Caco-2 (cell line): ENCODE measurements at regions not wholly inside any gene's neighbourhood (a gene's known extent, or its start where the extent isn't known, plus 50 kb on each side); places are given as distances from the start of the nearest gene placed in this dataset.

Source experiments
- BruUV-seq: library from RNA; stranded (reverse); fragments of 400-500 nt; replicated peaks from 2 replicates; lab custom pipeline; 2021; lab: Mats Ljungman, UMichigan
- CTCF ChIA-PET: fragments of 300-600 bp; sonication (Branson Sonifier 250); formaldehyde crosslinking; loops from one replicate; lab custom pipeline; 2022; ENCODE audit warnings: antibody characterized with exemption; lab: Charles Lee
- POLR2A ChIA-PET: fragments of 300-600 bp; sonication (Branson Sonifier 250); formaldehyde crosslinking; loops from one replicate; lab custom pipeline; 2022; ENCODE audit warnings: antibody characterized with exemption; lab: Charles Lee
- DNase-seq, 2 experiments: peaks; one replicate each; pipeline versions ENCODE4 v3.0.0 to v3.0.0-alpha.2; 2020 to 2022
- H3K27me3 ChIP-seq: replicated peaks from 2 replicates; pipeline ENCODE4 v1.6.0; 2011; ENCODE audit warnings: low read length; ENCODE audit not compliant: control insufficient read depth, insufficient read depth
- H3K36me3 ChIP-seq: 2 replicates; pipeline ENCODE4 v1.5.1; 2011; ENCODE audit warnings: low read length; ENCODE audit not compliant: control insufficient read depth, insufficient read depth
- H3K4me1 ChIP-seq: fragments of 250-450 bp; sonication (Bioruptor Pico); 2 replicates; pipeline ENCODE4 v1.5.1; 2020; ENCODE audit warnings: mild to moderate bottlenecking
- H3K4me3 ChIP-seq: 2 replicates; pipeline ENCODE4 v1.5.1; 2011; ENCODE audit warnings: low read depth, mild to moderate bottlenecking, control low read depth, low read length
- H3K9me3 ChIP-seq: fragments of 250-450 bp; sonication (Bioruptor Pico); 2 replicates; pipeline ENCODE4 v1.5.1; 2020; ENCODE audit warnings: mild to moderate bottlenecking, moderate library complexity
- H3K27ac Mint-ChIP-seq: one replicate; pipeline ENCODE4 v1.8.0; 2022; ENCODE audit warnings: mixed read lengths; ENCODE audit not compliant: unreplicated experiment
- H3K27me3 Mint-ChIP-seq: one replicate; pipeline ENCODE4 v1.8.0; 2022; ENCODE audit warnings: mixed read lengths; ENCODE audit not compliant: insufficient read depth, unreplicated experiment
- H3K36me3 Mint-ChIP-seq: one replicate; pipeline ENCODE4 v1.8.0; 2022; ENCODE audit warnings: mild to moderate bottlenecking, mixed read lengths; ENCODE audit not compliant: insufficient read depth, unreplicated experiment
- H3K4me1 Mint-ChIP-seq: one replicate; pipeline ENCODE4 v1.8.0; 2022; ENCODE audit warnings: low read depth, mixed read lengths; ENCODE audit not compliant: unreplicated experiment
- H3K4me3 Mint-ChIP-seq: one replicate; pipeline ENCODE4 v1.8.0; 2022; ENCODE audit warnings: mild to moderate bottlenecking, moderate library complexity, mixed read lengths; ENCODE audit not compliant: unreplicated experiment
- H3K9me3 Mint-ChIP-seq: one replicate; pipeline ENCODE4 v1.8.0; 2022; ENCODE audit warnings: mixed read lengths; ENCODE audit not compliant: unreplicated experiment
- CTCF ChIP-seq, 2 experiments: fragments of 200-600 bp in 1 of 2; IDR thresholded peaks; 1 replicate in 1 of 2; 2 replicates in 1 of 2; pipeline versions ENCODE4 v1.5.1 to v1.8.0; 2011 to 2022; ENCODE audit warnings: antibody characterized with exemption in 1 of 2, control low read depth in 1 of 2, inconsistent platforms in 1 of 2, low read depth in 1 of 2, low read length in 1 of 2, mild to moderate bottlenecking in 1 of 2, moderate library complexity in 1 of 2; ENCODE audit not compliant: insufficient read depth in 1 of 2, severe bottlenecking in 1 of 2, unreplicated experiment in 1 of 2
- intact Hi-C: fragments of 100-400 bp; cut with micrococcal nuclease; formaldehyde crosslinking; loops from one replicate; pipeline ENCODE4 v1.10.0; 2022; ENCODE audit not compliant: unreplicated experiment

- Histone ChIP-seq H3K4me3 (no peak overlapping the region), H3K27me3 (no peaks in the 10 kb centered on the region), H3K9me3 (no peaks in the 10 kb centered on the region), H3K36me3 (no peaks in the 10 kb centered on the region), H3K4me1 (no peaks in the 10 kb centered on the region)
- DNase-seq: no peak
- Mint-ChIP-seq H3K27ac (no peak overlapping the region), H3K9me3 (no peaks in the 10 kb centered on the region), H3K4me1 (no peaks in the 10 kb centered on the region), H3K36me3 (no peaks in the 10 kb centered on the region), H3K4me3 (no peak overlapping the region), H3K27me3 (no peaks in the 10 kb centered on the region)
- TF ChIP-seq CTCF (IDR thresholded peaks at IDR 0.05; ENCODE audit: insufficient read depth in 1 of 2, low read depth in 1 of 2, low read length in 1 of 2, severe bottlenecking in 1 of 2, unreplicated experiment in 1 of 2): no peak
- BruUV-seq: no TSS peak
- POLR2A ChIA-PET: no interaction called here
- intact Hi-C loops: no loop called here
- CTCF ChIA-PET: no interaction called here
Measured at GRCh38 chr18:65260030-65260429, 490.8 kb upstream of the CDH7 start.

GRCh38 chr18:65259403-65259802, 491.4 kb upstream of the CDH7 start:
- CTCF ChIA-PET: no interaction called here
- no peaks in the 10 kb centered on the region for H3K27me3 Mint-ChIP-seq
- DNase-seq: no peak
- POLR2A ChIA-PET: no interaction called here
- BruUV-seq: no TSS peak
- Histone ChIP-seq H3K9me3 (no peaks in the 10 kb centered on the region), H3K4me3 (no peak overlapping the region), H3K4me1 (no peaks in the 10 kb centered on the region), H3K36me3 (no peaks in the 10 kb centered on the region), H3K27me3 (no peaks in the 10 kb centered on the region)
- no peak for TF ChIP-seq CTCF (IDR thresholded peaks at IDR 0.05; ENCODE audit: insufficient read depth in 1 of 2, low read depth in 1 of 2, low read length in 1 of 2, severe bottlenecking in 1 of 2, unreplicated experiment in 1 of 2)
- intact Hi-C loops: no loop called here
- no peak overlapping the region for H3K4me3 Mint-ChIP-seq
- H3K9me3 Mint-ChIP-seq: no peaks in the 10 kb centered on the region
- H3K27ac Mint-ChIP-seq: no peak overlapping the region
- no peaks in the 10 kb centered on the region for H3K4me1 Mint-ChIP-seq
- no peaks in the 10 kb centered on the region for H3K36me3 Mint-ChIP-seq

GRCh38 chr18:65257149-65257548, 493.7 kb upstream of the CDH7 start:
- no peak for DNase-seq
- ChIA-PET POLR2A (no interaction called here), CTCF (no interaction called here)
- Mint-ChIP-seq H3K4me3 (no peak overlapping the region), H3K9me3 (no peaks in the 10 kb centered on the region), H3K27ac (no peak overlapping the region), H3K4me1 (no peaks in the 10 kb centered on the region), H3K27me3 (no peaks in the 10 kb centered on the region), H3K36me3 (no peaks in the 10 kb centered on the region)
- H3K9me3 ChIP-seq: no peaks in the 10 kb centered on the region
- H3K27me3 ChIP-seq: no peaks in the 10 kb centered on the region
- no peak overlapping the region for H3K4me3 ChIP-seq
- BruUV-seq: no TSS peak
- no peaks in the 10 kb centered on the region for H3K4me1 ChIP-seq
- TF ChIP-seq CTCF (IDR thresholded peaks at IDR 0.05; ENCODE audit: insufficient read depth in 1 of 2, low read depth in 1 of 2, low read length in 1 of 2, severe bottlenecking in 1 of 2, unreplicated experiment in 1 of 2): no peak
- intact Hi-C loops: no loop called here
- no peaks in the 10 kb centered on the region for H3K36me3 ChIP-seq
